GM19438 (cell line): ENCODE measurements at regions not wholly inside any gene's neighbourhood (a gene's known extent, or its start where the extent isn't known, plus 50 kb on each side); places are given as distances from the start of the nearest gene placed in this dataset.

Experiments
- ATAC-seq: cut with Tn5 transposase; IDR thresholded peaks from one replicate; pipeline ENCODE4 v1.9.1; 2021; ENCODE audit warnings: low read depth; ENCODE audit not compliant: unreplicated experiment

- ATAC-seq = no peak
These were observed 492.5 kb upstream of the INTU start for GRCh38 chr4:127140306-127140705.

GRCh38 chr4:127141856-127142255 lies 490.9 kb upstream of the INTU start:
- ATAC-seq = no peak

GRCh38 chr4:127143460-127144195 lies 489.1 kb upstream of the INTU start:
- no peak for ATAC-seq

- no peak for ATAC-seq
These were observed 487.7 kb upstream of the INTU start for GRCh38 chr4:127145006-127145540.

GRCh38 chr4:127148165-127148564 lies 484.6 kb upstream of the INTU start:
- ATAC-seq = no peak

GRCh38 chr4:127149086-127149485 lies 483.7 kb upstream of the INTU start:
- no peak for ATAC-seq

- no peak for ATAC-seq
These were observed 480.8 kb upstream of the INTU start for GRCh38 chr4:127151941-127152340.

- no peak for ATAC-seq
These were observed 477.6 kb upstream of the INTU start for GRCh38 chr4:127155116-127155515.

- ATAC-seq = no peak
These were observed 477.2 kb upstream of the INTU start for GRCh38 chr4:127155555-127155954.

- no peak for ATAC-seq
These were observed 470.0 kb upstream of the INTU start for GRCh38 chr4:127162741-127163140.

- no peak for ATAC-seq
These were observed 466.8 kb upstream of the INTU start for GRCh38 chr4:127165971-127166370.

GRCh38 chr4:127174201-127174600 lies 458.6 kb upstream of the INTU start:
- ATAC-seq = no peak

GRCh38 chr4:127174616-127175015 lies 458.1 kb upstream of the INTU start:
- ATAC-seq = no peak

- ATAC-seq = no peak
These were observed 453.3 kb upstream of the INTU start for GRCh38 chr4:127179256-127180087.

- no peak for ATAC-seq
These were observed 451.8 kb upstream of the INTU start for GRCh38 chr4:127181001-127181400.

- no peak for ATAC-seq
These were observed 450.1 kb upstream of the INTU start for GRCh38 chr4:127182687-127183086.

GRCh38 chr4:127188847-127189246 lies 443.9 kb upstream of the INTU start:
- ATAC-seq = no peak

GRCh38 chr4:127194281-127194680 lies 438.5 kb upstream of the INTU start:
- ATAC-seq = no peak

GRCh38 chr4:127196655-127197352 lies 436.0 kb upstream of the INTU start:
- no peak for ATAC-seq

- ATAC-seq = no peak
These were observed 429.1 kb upstream of the INTU start for GRCh38 chr4:127203562-127204200.

GRCh38 chr4:127204322-127204721 lies 428.4 kb upstream of the INTU start:
- ATAC-seq = no peak
